Transverse colon (tissue), 4 donors: ENCODE measurements at regions not wholly inside any gene's neighbourhood (a gene's known extent, or its start where the extent isn't known, plus 50 kb on each side); places are given as distances from the start of the nearest gene placed in this dataset.

Experiments used
- DNase-seq: peaks from one replicate; pipeline ENCODE4 v3.0.0-alpha.2; 2019
- H3K27ac ChIP-seq, 4 donors: fragments of 200-600 bp; sonication (generic); 2 replicates each; pipeline ENCODE4 v1.5.1; 2016 to 2018; ENCODE audit warnings: inconsistent platforms in 4 of 4
- H3K27me3 ChIP-seq: fragments of 200-600 bp; sonication (generic); 2 replicates; pipeline ENCODE4 v1.5.1; 2017; ENCODE audit warnings: inconsistent platforms
- H3K36me3 ChIP-seq, 4 donors: fragments of 200-600 bp; sonication (generic); 2 replicates each; pipeline ENCODE4 v1.5.1; 2017 to 2019; ENCODE audit warnings: inconsistent platforms in 4 of 4
- H3K4me1 ChIP-seq, 4 donors: fragments of 200-600 bp; sonication (generic); 2 replicates each; pipeline ENCODE4 v1.5.1; 2017 to 2020; ENCODE audit warnings: inconsistent platforms in 4 of 4
- H3K4me3 ChIP-seq, 4 donors: fragments of 200-600 bp; sonication (generic); 1 replicate in 1 of 4; 2 replicates in 3 of 4; pipeline versions ENCODE4 v1.5.1 to v1.6.1; 2017 to 2019; ENCODE audit warnings: inconsistent platforms in 4 of 4
- H3K9me3 ChIP-seq, 2 donors: fragments of 200-600 bp; sonication (generic); 2 replicates each; pipeline ENCODE4 v1.5.1; 2017 to 2019; ENCODE audit warnings: inconsistent platforms in 2 of 2
- CTCF ChIP-seq, 5 experiments: fragments of 200-600 bp in 3 of 5; fragments of 450-650 bp in 2 of 5; sonication (generic) in 3 of 5; IDR thresholded peaks; 1 replicate in 2 of 5; 2 replicates in 3 of 5; pipeline ENCODE4 v1.5.1; 2016 to 2017; ENCODE audit warnings: antibody characterized with exemption in 5 of 5, inconsistent platforms in 3 of 5, mild to moderate bottlenecking in 2 of 5, moderate library complexity in 1 of 5
- EP300 ChIP-seq: sonication (generic); formaldehyde crosslinking; IDR thresholded peaks from one replicate; pipeline ENCODE4 v1.6.1; 2017; ENCODE audit warnings: antibody characterized with exemption, low read depth
- POLR2A ChIP-seq: fragments of 450-650 bp; IDR thresholded peaks from one replicate; pipeline ENCODE4 v1.6.1; 2016; ENCODE audit warnings: antibody characterized with exemption, mild to moderate bottlenecking, moderate library complexity
- POLR2AphosphoS5 ChIP-seq, 3 donors: sonication (generic); formaldehyde crosslinking; IDR thresholded peaks; one replicate each; pipeline ENCODE4 v1.6.1; 2016; ENCODE audit warnings: antibody characterized with exemption in 3 of 3
- WGBS, 2 donors: methylation state at CpG; one replicate each; pipeline ENCODE4 v1.1.5; 2018; ENCODE audit warnings: low coverage in 1 of 2; 5-methylcytosine and 5-hydroxymethylcytosine counted together
- in situ Hi-C, 4 donors: fragments of 200-750 bp; cut with MboI; loops; one replicate each; pipeline versions ENCODE4 v1.15.0 to v1.15.1; 2017; ENCODE audit warnings: low sequenced_read_pairs in 3 of 4, low pct_ligation_motif_present in 1 of 4, low pct_unique_long_range_greater_than_20kb in 1 of 4
- intact Hi-C: fragments of 100-400 bp; cut with DNase I; formaldehyde crosslinking; loops from one replicate; pipeline ENCODE4 v1.15.1; 2023; ENCODE audit warnings: low total_unique reads

- H3K9me3 ChIP-seq = no peaks in the 10 kb centered on the region
- in situ Hi-C loops (no loop called here), intact Hi-C loops (no loop called here)
- H3K36me3 ChIP-seq = no peaks in the 10 kb centered on the region
- TF ChIP-seq EP300 = no peak
- TF ChIP-seq POLR2A = no peak
- no peak for TF ChIP-seq CTCF (IDR thresholded peaks at IDR 0.05)
- TF ChIP-seq POLR2AphosphoS5 (IDR thresholded peaks at IDR 0.05) = no peak
- no peak for DNase-seq
- H3K27ac ChIP-seq = no peak overlapping the region
- H3K27me3 ChIP-seq = no peaks in the 10 kb centered on the region
- no peak overlapping the region for H3K4me3 ChIP-seq
- WGBS, 2 donors = 73 to 75% methylated on average over 1 of the region's 1 CpG
- H3K4me1 ChIP-seq = no peaks in the 10 kb centered on the region
Measured at GRCh38 chr18:55868909-55869308, 280.9 kb upstream of the TCF4 start.

- no peak overlapping the region for H3K27ac ChIP-seq
- DNase-seq = no peak
- 73 to 90% methylated on average over 2 to 7 of the region's 7 CpGs for WGBS, 2 donors
- intact Hi-C loops (no loop called here), in situ Hi-C loops (no loop called here)
- no peaks in the 10 kb centered on the region for H3K27me3 ChIP-seq
- no peaks in the 10 kb centered on the region for H3K36me3 ChIP-seq
- TF ChIP-seq POLR2A = no peak
- no peak overlapping the region for H3K4me3 ChIP-seq
- no peaks in the 10 kb centered on the region for H3K9me3 ChIP-seq
- H3K4me1 ChIP-seq = no peaks in the 10 kb centered on the region
Measured at GRCh38 chr18:55866886-55867285, 278.9 kb upstream of the TCF4 start.

- no peaks in the 10 kb centered on the region for H3K4me1 ChIP-seq
- H3K4me3 ChIP-seq = no peak overlapping the region
- in situ Hi-C loops (no loop called here), intact Hi-C loops (no loop called here)
- no peak overlapping the region for H3K27ac ChIP-seq
- H3K36me3 ChIP-seq = no peaks in the 10 kb centered on the region
- no peaks in the 10 kb centered on the region for H3K27me3 ChIP-seq
- no peaks in the 10 kb centered on the region for H3K9me3 ChIP-seq
- 61 to 64% methylated on average over 7 of the region's 7 CpGs for WGBS, 2 donors
- no peak for DNase-seq
- no peak for TF ChIP-seq POLR2A
- TF ChIP-seq CTCF (IDR thresholded peaks at IDR 0.05) = no peak
- TF ChIP-seq POLR2AphosphoS5 (IDR thresholded peaks at IDR 0.05) = no peak
- TF ChIP-seq EP300 = no peak
Measured at GRCh38 chr18:55866006-55866405, 278.0 kb upstream of the TCF4 start.

- in situ Hi-C loops = no loop called here
- Histone ChIP-seq H3K4me3 (no peak overlapping the region), H3K27ac (peak overlapping the region in 3 of 4 donors; percentile 11 to 28 (median 27))
Measured at GRCh38 chr18:55864281-55864680, 276.3 kb upstream of the TCF4 start.

More at GRCh38 chr18:55864281-55864680, 276.3 kb upstream of the TCF4 start:
- Histone ChIP-seq H3K9me3 (no peaks in the 10 kb centered on the region), H3K4me1 (no peaks in the 10 kb centered on the region), H3K27me3 (no peaks in the 10 kb centered on the region), H3K36me3 (no peaks in the 10 kb centered on the region)
- no peak for TF ChIP-seq POLR2AphosphoS5 (IDR thresholded peaks at IDR 0.05)
- no peak for TF ChIP-seq CTCF (IDR thresholded peaks at IDR 0.05)
- no peak for TF ChIP-seq EP300
- TF ChIP-seq POLR2A = no peak
- DNase-seq = no peak
- 3 to 56% methylated on average over 1 of the region's 1 CpG for WGBS, 2 donors
- intact Hi-C loops = no loop called here
